ENCODE measurements at regions not wholly inside any gene's neighbourhood (a gene's known extent, or its start where the extent isn't known, plus 50 kb on each side); places are given as distances from the start of the nearest gene placed in this dataset.

DNA sequence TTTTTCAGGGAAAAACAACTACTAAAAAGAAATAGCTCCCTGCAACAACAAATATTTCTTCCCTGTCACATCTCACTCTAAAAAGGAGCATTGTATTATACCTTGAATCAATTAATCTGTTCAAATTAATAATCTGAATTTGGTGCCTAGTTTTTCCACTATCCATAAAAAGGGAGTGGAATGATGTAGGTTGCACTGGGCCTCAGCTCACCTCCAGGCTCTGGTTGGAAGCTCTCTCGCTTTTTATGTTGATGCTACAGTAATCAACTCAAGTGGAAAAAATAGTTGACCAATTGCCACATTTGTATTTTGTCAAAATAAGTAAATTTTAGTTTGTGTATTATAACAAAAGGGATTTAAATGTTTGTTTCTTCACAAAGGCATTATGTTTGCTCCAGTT, 126.1 kb downstream of the MAD2L1 start:
- Histone ChIP-seq H3K9me3 (no peaks in the 10 kb centered on the region), H3K36me3 (ENCODE audit: low read depth) (no peaks in the 10 kb centered on the region), H3K4me3 (no peak overlapping the region), H3K4me1 (ENCODE audit: low read depth) (no peaks in the 10 kb centered on the region)
- intact Hi-C loops (cut with DNase I, micrococcal nuclease) = no loop called here
- TF ChIP-seq, protein P1, sequence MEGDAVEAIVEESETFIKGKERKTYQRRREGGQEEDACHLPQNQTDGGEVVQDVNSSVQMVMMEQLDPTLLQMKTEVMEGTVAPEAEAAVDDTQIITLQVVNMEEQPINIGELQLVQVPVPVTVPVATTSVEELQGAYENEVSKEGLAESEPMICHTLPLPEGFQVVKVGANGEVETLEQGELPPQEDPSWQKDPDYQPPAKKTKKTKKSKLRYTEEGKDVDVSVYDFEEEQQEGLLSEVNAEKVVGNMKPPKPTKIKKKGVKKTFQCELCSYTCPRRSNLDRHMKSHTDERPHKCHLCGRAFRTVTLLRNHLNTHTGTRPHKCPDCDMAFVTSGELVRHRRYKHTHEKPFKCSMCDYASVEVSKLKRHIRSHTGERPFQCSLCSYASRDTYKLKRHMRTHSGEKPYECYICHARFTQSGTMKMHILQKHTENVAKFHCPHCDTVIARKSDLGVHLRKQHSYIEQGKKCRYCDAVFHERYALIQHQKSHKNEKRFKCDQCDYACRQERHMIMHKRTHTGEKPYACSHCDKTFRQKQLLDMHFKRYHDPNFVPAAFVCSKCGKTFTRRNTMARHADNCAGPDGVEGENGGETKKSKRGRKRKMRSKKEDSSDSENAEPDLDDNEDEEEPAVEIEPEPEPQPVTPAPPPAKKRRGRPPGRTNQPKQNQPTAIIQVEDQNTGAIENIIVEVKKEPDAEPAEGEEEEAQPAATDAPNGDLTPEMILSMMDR (IDR thresholded peaks at IDR 0.05) = no peak
- ATAC-seq (no peak), DNase-seq (no peak)

DNA sequence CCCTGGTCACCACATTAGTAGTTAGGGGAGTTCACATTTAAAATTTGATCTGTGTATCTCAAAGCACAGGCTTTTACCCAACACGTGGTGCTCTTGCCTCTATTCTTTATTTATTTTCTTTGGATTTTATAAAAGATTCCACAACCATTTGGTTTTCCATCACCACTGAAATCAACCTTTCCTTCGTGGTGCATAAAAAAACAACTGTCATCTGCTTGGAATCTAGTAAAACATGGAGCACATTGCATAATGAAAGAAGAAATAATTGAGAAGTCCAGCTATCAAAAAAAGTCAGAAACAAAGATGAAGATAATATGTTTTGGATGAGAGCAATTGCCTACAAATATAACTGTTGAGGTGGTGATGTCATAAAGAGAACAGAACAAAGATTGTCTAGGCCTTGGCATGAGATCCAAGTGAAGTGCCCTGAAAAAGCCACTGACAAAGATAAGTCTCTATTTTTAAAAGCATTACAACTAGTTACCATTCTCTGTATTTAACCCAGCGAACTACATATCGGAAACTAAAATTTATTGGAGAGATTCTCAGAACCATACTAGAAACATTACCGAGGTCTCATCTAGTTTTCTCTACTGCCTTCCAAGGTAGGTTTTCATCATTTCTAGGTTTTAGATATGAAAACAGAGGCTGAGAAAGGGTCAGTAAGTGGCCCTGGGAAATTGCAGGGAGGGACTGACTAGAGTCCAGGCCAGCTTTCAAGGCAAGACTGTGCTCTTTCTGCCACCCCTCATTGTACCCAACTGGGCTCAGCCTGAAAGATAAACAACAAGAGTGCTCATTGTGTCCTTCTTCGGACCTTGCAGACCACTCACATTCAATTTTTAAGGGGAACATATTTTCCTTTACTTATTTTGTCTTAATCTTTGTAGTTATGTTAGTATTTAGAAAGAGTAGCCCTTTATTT, 127.3 kb downstream of the MAD2L1 start:
- Histone ChIP-seq H3K4me1 (ENCODE audit: low read depth) (no peaks in the 10 kb centered on the region), H3K36me3 (ENCODE audit: low read depth) (no peaks in the 10 kb centered on the region), H3K4me3 (no peak overlapping the region), H3K9me3 (no peaks in the 10 kb centered on the region)
- no peak for DNase-seq
- intact Hi-C loops (cut with DNase I, micrococcal nuclease) = no loop called here
- no peak for ATAC-seq
- TF ChIP-seq, protein P1 (IDR thresholded peaks at IDR 0.05) = no peak

DNA sequence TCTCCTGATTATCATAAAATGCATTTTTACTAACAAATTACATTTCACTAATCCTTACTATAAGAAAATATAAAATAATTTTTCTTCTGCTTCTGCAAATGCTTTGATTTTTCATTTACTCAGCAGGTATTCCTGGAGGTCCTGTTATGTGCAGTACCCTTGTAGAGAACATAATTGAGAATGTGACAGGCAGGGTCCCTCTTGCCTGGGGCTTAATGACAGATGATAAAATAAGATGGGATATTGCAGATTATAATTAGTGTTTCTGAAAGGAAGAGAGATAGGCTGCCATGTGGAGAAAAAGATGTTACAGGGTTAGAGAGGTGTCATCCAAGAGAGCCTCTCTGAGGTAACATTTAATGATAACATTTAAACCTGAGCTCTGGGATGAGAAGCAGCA, 128.9 kb downstream of the MAD2L1 start:
- TF ChIP-seq, protein P1 (IDR thresholded peaks at IDR 0.05) = no peak
- intact Hi-C loops (cut with DNase I, micrococcal nuclease) = no loop called here
- no peak overlapping the region for H3K4me3 ChIP-seq
- H3K4me1 ChIP-seq (ENCODE audit: low read depth) = no peaks in the 10 kb centered on the region
- ATAC-seq (no peak), DNase-seq (no peak)
- no peaks in the 10 kb centered on the region for H3K9me3 ChIP-seq
- H3K36me3 ChIP-seq (ENCODE audit: low read depth) = no peaks in the 10 kb centered on the region

DNA sequence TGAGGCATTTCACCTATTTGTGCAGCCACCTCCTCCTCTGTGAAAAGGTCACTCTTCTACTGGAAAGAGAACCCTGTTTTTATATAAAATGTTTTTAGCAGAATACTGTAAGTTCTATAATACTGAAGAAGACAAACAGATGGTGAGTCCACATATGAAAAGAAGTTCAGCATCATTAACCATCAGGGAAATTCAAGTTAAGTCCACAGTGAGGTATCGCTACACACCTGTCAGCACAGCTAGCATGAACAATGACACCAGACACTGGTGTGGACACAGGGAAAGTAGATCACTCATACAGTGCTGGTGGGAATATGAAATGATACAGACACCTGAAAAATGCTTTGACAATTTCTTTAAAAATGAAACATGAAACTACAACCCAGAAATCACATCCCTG, 133.0 kb downstream of the MAD2L1 start:
- no peak for ATAC-seq
- TF ChIP-seq, protein P1 (IDR thresholded peaks at IDR 0.05) = no peak
- no peaks in the 10 kb centered on the region for H3K4me1 ChIP-seq (ENCODE audit: low read depth)
- H3K9me3 ChIP-seq = no peaks in the 10 kb centered on the region
- H3K4me3 ChIP-seq = no peak overlapping the region
- DNase-seq = no peak
- no peaks in the 10 kb centered on the region for H3K36me3 ChIP-seq (ENCODE audit: low read depth)
- intact Hi-C loops (cut with DNase I, micrococcal nuclease) = no loop called here

DNA sequence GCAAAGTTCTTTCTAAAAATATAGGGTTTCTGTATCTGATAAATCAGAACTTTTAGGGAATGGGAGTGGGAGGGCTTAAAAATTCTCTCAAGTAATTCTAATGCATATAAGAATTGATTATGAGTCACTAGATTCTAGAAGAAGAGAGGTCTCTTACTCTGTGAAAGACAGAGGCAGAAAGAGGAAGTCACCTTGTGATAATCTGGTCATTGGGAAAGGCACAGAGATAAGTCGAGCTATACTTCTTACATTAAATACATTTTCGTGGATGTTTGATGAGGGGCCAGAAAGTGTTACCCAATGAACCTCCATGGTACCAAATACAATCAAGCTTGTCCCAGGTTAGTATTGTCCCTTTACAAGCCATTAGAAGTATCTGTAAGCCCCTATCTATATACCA, 134.4 kb downstream of the MAD2L1 start:
- TF ChIP-seq, protein P1 (IDR thresholded peaks at IDR 0.05) = no peak
- no peaks in the 10 kb centered on the region for H3K36me3 ChIP-seq (ENCODE audit: low read depth)
- ATAC-seq = no peak
- intact Hi-C loops (cut with DNase I, micrococcal nuclease) = no loop called here
- no peak overlapping the region for H3K4me3 ChIP-seq
- DNase-seq = no peak
- no peaks in the 10 kb centered on the region for H3K9me3 ChIP-seq
- H3K4me1 ChIP-seq (ENCODE audit: low read depth) = no peaks in the 10 kb centered on the region

All from mucosa of descending colon (tissue), 3 donors.